ENCODE measurements at regions not wholly inside any gene's neighbourhood (a gene's known extent, or its start where the extent isn't known, plus 50 kb on each side); places are given as distances from the start of the nearest gene placed in this dataset.

DNA sequence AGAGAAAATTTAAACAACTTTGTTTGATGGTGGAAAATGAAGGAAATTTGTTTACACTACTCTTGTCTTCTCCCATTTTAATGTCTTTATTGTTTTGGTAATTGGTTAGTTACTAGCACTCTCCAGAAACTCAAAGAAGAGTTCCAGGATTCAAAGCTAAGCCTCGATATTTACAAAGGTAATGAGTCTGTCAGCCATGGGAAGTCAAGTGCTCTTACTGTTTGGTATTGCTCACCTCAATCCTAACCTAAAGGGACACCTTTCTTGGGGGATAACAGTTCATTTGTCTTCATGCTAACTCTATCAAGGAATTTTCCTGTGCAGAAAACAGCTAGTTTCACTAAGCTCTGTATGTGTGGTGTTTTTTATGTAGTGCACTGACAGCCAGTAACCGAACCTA, 222.9 kb upstream of the LMO3 start:
- TF ChIP-seq, protein P1, sequence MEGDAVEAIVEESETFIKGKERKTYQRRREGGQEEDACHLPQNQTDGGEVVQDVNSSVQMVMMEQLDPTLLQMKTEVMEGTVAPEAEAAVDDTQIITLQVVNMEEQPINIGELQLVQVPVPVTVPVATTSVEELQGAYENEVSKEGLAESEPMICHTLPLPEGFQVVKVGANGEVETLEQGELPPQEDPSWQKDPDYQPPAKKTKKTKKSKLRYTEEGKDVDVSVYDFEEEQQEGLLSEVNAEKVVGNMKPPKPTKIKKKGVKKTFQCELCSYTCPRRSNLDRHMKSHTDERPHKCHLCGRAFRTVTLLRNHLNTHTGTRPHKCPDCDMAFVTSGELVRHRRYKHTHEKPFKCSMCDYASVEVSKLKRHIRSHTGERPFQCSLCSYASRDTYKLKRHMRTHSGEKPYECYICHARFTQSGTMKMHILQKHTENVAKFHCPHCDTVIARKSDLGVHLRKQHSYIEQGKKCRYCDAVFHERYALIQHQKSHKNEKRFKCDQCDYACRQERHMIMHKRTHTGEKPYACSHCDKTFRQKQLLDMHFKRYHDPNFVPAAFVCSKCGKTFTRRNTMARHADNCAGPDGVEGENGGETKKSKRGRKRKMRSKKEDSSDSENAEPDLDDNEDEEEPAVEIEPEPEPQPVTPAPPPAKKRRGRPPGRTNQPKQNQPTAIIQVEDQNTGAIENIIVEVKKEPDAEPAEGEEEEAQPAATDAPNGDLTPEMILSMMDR (IDR thresholded peaks at IDR 0.05): no peak
- no peak for TF ChIP-seq EP300 (IDR thresholded peaks at IDR 0.05)
